Muscle of leg (tissue), 3 donors: ENCODE measurements at regions not wholly inside any gene's neighbourhood (a gene's known extent, or its start where the extent isn't known, plus 50 kb on each side); places are given as distances from the start of the nearest gene placed in this dataset.

Source experiments
- DNase-seq: peaks from one replicate; pipeline ENCODE4 v3.0.0; 2013
- H3K27ac ChIP-seq: one replicate; pipeline ENCODE4 v1.5.1; 2013; ENCODE audit warnings: mild to moderate bottlenecking, low read length, control low read depth
- H3K27me3 ChIP-seq: one replicate; pipeline ENCODE4 v1.6.1; 2013; ENCODE audit warnings: low read length; ENCODE audit not compliant: control insufficient read depth, insufficient read depth
- H3K36me3 ChIP-seq: one replicate; pipeline ENCODE4 v1.6.1; 2013; ENCODE audit warnings: low read length; ENCODE audit not compliant: control insufficient read depth, insufficient read depth
- H3K4me1 ChIP-seq: one replicate; pipeline ENCODE4 v1.6.1; 2013; ENCODE audit warnings: low read length; ENCODE audit not compliant: control insufficient read depth, insufficient read depth
- H3K4me3 ChIP-seq: one replicate; pipeline ENCODE4 v1.5.1; 2013; ENCODE audit warnings: low read length, control low read depth
- H3K9me3 ChIP-seq: replicated peaks from 2 replicates; pipeline ENCODE4 v1.6.1; 2013; ENCODE audit warnings: low read depth, low read length; ENCODE audit not compliant: control insufficient read depth
- WGBS: methylation state at CpG from one replicate; pipeline ENCODE4 v1.1.5; 2013; ENCODE audit warnings: missing lambda C conversion rate; ENCODE audit not compliant: insufficient coverage; 5-methylcytosine and 5-hydroxymethylcytosine counted together

DNA sequence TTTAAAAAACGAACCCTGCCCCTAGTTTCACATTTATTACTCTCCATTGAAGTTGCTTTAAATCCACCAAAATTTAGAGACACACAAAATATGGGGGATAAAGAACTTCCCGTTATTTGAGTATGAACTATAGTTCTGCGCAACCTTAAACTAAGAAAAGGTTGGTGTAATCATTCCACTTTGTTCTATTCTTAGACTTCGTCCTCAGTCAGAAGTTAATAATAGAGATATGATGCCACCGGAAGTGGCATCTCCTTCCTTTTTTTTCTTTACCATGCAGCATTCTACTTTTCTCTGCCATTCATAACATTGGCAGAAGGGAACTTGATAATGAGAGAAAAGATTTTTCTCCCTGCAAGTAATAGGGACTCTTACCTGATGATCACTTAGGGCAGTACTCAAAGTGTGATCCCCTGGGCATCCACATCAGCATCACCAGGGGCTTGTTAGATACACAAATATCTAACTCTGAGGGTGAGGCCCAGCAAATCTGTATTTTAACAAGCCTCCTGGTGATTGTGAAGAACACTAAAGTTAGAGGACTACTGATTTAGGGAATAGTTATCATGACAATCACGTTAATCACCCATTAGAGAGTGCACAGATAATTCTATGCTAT lies 147.7 kb upstream of the DTNA start:
- Histone ChIP-seq H3K36me3 (no peaks in the 10 kb centered on the region), H3K9me3 (no peaks in the 10 kb centered on the region), H3K27me3 (no peaks in the 10 kb centered on the region), H3K27ac (no peak overlapping the region), H3K4me3 (no peak overlapping the region), H3K4me1 (no peaks in the 10 kb centered on the region)
- WGBS = no CpG with 5 or more reads among the region's 6 CpGs
- peak; percentile 29 for DNase-seq

GRCh38 chr18:34567857-34568256 lies 142.2 kb upstream of the DTNA start:
- Histone ChIP-seq H3K4me3 (no peak overlapping the region), H3K9me3 (no peaks in the 10 kb centered on the region), H3K36me3 (no peaks in the 10 kb centered on the region), H3K27me3 (no peaks in the 10 kb centered on the region), H3K27ac (no peak overlapping the region), H3K4me1 (no peaks in the 10 kb centered on the region)
- no peak for DNase-seq
- no CpG with 5 or more reads among the region's 2 CpGs for WGBS

DNA sequence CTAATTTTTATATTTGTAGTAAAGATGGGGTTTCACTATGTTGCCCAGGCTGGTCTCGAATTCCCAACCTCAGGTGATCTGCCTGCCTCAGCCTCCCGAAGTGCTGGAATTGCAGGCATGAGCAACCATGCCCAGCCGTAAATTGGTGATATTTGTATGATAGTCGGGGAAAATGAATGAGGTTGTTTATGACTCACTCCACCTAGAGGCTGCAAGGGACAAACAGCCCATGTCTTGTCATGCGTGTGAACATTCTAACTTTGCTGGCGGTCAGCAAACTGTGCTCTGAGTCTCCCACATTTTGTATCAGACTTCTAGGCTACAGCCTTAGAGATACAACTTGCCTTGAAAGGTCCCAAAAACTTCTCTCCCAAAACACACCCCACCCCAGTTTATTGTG lies 133.5 kb upstream of the DTNA start:
- no peaks in the 10 kb centered on the region for H3K36me3 ChIP-seq
- H3K27ac ChIP-seq = no peak overlapping the region
- WGBS = 96% methylated on average over 4 of the region's 6 CpGs
- H3K9me3 ChIP-seq = no peaks in the 10 kb centered on the region
- DNase-seq = no peak
- no peaks in the 10 kb centered on the region for H3K27me3 ChIP-seq
- no peak overlapping the region for H3K4me3 ChIP-seq
- no peaks in the 10 kb centered on the region for H3K4me1 ChIP-seq

- Histone ChIP-seq H3K9me3 (peaks cover 3% of the 10 kb centered on the region), H3K36me3 (no peaks in the 10 kb centered on the region), H3K4me1 (no peaks in the 10 kb centered on the region), H3K27ac (no peak overlapping the region), H3K4me3 (no peak overlapping the region), H3K27me3 (no peaks in the 10 kb centered on the region)
- no CpG with 5 or more reads among the region's 4 CpGs for WGBS
- DNase-seq = no peak
Observed at GRCh38 chr18:34583895-34584294, 126.2 kb upstream of the DTNA start.

GRCh38 chr18:34590503-34590902 lies 119.6 kb upstream of the DTNA start:
- Histone ChIP-seq H3K36me3 (no peaks in the 10 kb centered on the region), H3K4me3 (no peak overlapping the region), H3K27me3 (no peaks in the 10 kb centered on the region), H3K27ac (no peak overlapping the region), H3K9me3 (peaks cover 3% of the 10 kb centered on the region), H3K4me1 (peaks cover 7% of the 10 kb centered on the region)
- WGBS = no CpG with 5 or more reads among the region's 2 CpGs
- no peak for DNase-seq

- Histone ChIP-seq H3K4me1 (peaks cover 7% of the 10 kb centered on the region), H3K4me3 (no peak overlapping the region), H3K27ac (peak overlapping the region; percentile 89)
Observed at GRCh38 chr18:34591920-34592444, 118.1 kb upstream of the DTNA start.

DNA sequence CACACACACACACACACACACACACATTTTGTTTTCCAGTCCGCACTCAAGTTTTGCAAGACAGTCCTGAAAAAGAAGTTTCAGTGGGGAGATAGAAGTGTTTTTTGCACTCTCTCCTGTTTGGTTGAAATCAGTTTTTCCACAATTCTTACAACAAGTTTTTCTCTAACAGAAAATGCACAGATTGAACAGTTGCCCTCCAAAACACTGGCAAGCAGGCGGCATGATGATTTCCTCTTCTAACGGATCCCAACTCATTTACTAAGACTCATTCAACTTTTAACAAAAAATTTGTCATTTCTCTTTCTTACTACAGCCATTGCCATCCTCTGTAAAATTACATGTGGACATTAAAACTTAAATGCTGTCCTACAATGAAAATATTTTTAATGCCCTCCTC lies 117.6 kb upstream of the DTNA start:
- WGBS = no CpG with 5 or more reads among the region's 3 CpGs
- Histone ChIP-seq H3K27ac (peak overlapping the region; percentile 89), H3K9me3 (no peaks in the 10 kb centered on the region), H3K27me3 (no peaks in the 10 kb centered on the region), H3K36me3 (no peaks in the 10 kb centered on the region), H3K4me3 (peak overlapping the region; percentile 40), H3K4me1 (peaks cover 7% of the 10 kb centered on the region)
- DNase-seq = no peak

More at GRCh38 chr18:34591920-34592444, 118.1 kb upstream of the DTNA start:
- 100% methylated on average over 2 of the region's 2 CpGs for WGBS
- Histone ChIP-seq H3K27me3 (no peaks in the 10 kb centered on the region), H3K9me3 (no peaks in the 10 kb centered on the region), H3K36me3 (no peaks in the 10 kb centered on the region)
- DNase-seq = peak; percentile 75

DNA sequence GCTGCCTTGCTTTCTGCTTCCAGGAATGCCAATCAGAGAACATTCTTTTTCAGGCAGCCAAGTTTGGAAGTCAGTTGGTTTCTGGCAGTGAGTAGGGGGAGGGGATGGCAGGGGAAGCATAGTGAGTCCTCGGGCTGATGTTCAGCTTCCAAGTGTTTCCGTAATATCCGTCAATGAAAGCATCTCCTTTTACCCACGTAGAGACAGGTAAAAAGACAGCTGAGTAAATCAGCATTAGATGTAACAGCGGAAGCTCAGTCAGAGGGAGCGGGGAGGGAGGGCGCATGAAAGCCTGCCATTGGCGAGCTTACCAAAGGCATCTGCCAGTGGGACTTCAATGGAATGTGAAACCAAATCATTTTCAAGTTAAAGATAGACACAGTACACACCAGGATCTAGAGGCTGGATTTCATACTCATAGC lies 117.1 kb upstream of the DTNA start:
- Histone ChIP-seq H3K4me3 (peak overlapping the region; percentile 40), H3K27ac (peak overlapping the region; percentile 89), H3K27me3 (no peaks in the 10 kb centered on the region), H3K36me3 (no peaks in the 10 kb centered on the region), H3K4me1 (peaks cover 7% of the 10 kb centered on the region), H3K9me3 (no peaks in the 10 kb centered on the region)
- DNase-seq = peak; percentile 84
- 10% methylated on average over 6 of the region's 8 CpGs for WGBS

DNA sequence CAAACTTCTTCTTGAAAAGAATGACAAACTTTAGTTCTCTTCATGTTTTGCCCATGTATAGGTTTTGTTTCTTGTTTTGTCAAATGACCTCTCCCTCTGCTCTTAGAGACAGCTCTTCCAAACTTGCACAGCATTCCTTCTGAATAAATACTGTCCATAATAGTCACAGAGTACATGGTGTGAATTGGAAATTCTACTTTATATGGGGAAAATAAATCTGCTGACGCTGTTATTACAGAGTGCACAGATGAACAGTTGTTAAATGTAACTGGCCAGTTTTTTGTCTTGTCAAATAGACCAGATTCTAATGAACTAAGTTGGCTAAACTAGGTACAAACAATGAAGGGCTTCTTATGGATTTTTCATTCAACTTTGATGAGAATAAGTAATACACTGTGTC lies 115.8 kb upstream of the DTNA start:
- Histone ChIP-seq H3K4me3 (peak overlapping the region; percentile 40), H3K36me3 (no peaks in the 10 kb centered on the region), H3K4me1 (peaks cover 7% of the 10 kb centered on the region), H3K27me3 (no peaks in the 10 kb centered on the region), H3K27ac (peak overlapping the region; percentile 89), H3K9me3 (no peaks in the 10 kb centered on the region)
- no peak for DNase-seq
- 67% methylated on average over 1 of the region's 1 CpG for WGBS

- Histone ChIP-seq H3K27me3 (no peaks in the 10 kb centered on the region), H3K36me3 (no peaks in the 10 kb centered on the region), H3K4me3 (no peak overlapping the region), H3K4me1 (peaks cover 5% of the 10 kb centered on the region), H3K27ac (no peak overlapping the region), H3K9me3 (no peaks in the 10 kb centered on the region)
- WGBS = no CpG with 5 or more reads among the region's 2 CpGs
- peak; percentile 16 for DNase-seq
Observed at GRCh38 chr18:34595690-34596089, 114.4 kb upstream of the DTNA start.
